HEK293 (cell line): ENCODE measurements at regions not wholly inside any gene's neighbourhood (a gene's known extent, or its start where the extent isn't known, plus 50 kb on each side); places are given as distances from the start of the nearest gene placed in this dataset.

Source experiments
- CTCF ChIA-PET: fragments of 350-600 bp; formaldehyde crosslinking; extraction: SDS; loops from one replicate; lab custom pipeline; 2021; ENCODE audit warnings: antibody characterized with exemption; lab: Yijun Ruan, JAX
- POLR2A ChIA-PET: fragments of 300-600 bp; formaldehyde crosslinking; extraction: SDS; loops from one replicate; lab custom pipeline; 2020; ENCODE audit warnings: antibody characterized with exemption, inconsistent platforms; lab: Yijun Ruan, JAX
- H3K27ac ChIP-seq: fragments of 200-500 bp; sonication (Bioruptor generic); 2 replicates; pipeline ENCODE4 v1.5.1; 2014; ENCODE audit warnings: low read depth, low read length, control low read depth, inconsistent platforms; ENCODE audit errors: extremely low read depth
- H3K36me3 ChIP-seq, 2 experiments: fragments of 200-500 bp in 1 of 2; sonication (Bioruptor generic) in 1 of 2; 1 replicate in 1 of 2; 2 replicates in 1 of 2; pipeline ENCODE4 v1.5.1; 2014 to 2017; ENCODE audit warnings: inconsistent platforms in 2 of 2, low read length in 2 of 2; ENCODE audit not compliant: control insufficient read depth in 2 of 2, insufficient read depth in 1 of 2
- H3K4me1 ChIP-seq: fragments of 200-500 bp; sonication (Bioruptor generic); 2 replicates; pipeline ENCODE4 v1.5.1; 2014; ENCODE audit warnings: mild to moderate bottlenecking, low read length, inconsistent platforms; ENCODE audit not compliant: control insufficient read depth, insufficient read depth
- H3K4me3 ChIP-seq: 2 replicates; pipeline ENCODE4 v1.5.1; 2011; ENCODE audit warnings: low read depth, mild to moderate bottlenecking, control low read depth, low read length, moderate library complexity
- H3K9me3 ChIP-seq: fragments of 200-500 bp; sonication (Bioruptor generic); 2 replicates; pipeline ENCODE4 v1.5.1; 2014; ENCODE audit warnings: low read depth, low read length, inconsistent platforms; ENCODE audit not compliant: control insufficient read depth, insufficient read depth
- HOXC10 ChIP-seq: sonication (generic); formaldehyde crosslinking; IDR thresholded peaks from 2 replicates; pipeline ENCODE4 v1.8.1; 2023; ENCODE audit warnings: mild to moderate bottlenecking, missing genetic modification reagents
- PRDM2 ChIP-seq: fragments of 450-650 bp; formaldehyde crosslinking; IDR thresholded peaks from 2 replicates; pipeline ENCODE4 v1.5.1; 2016; ENCODE audit warnings: missing biosample characterization, missing genetic modification characterization, borderline replicate concordance
- SP2 ChIP-seq: fragments of 450-650 bp; formaldehyde crosslinking; IDR thresholded peaks from 2 replicates; pipeline ENCODE4 v1.5.1; 2016; ENCODE audit warnings: missing biosample characterization, missing genetic modification characterization
- ZFP41 ChIP-seq: fragments of 450-650 bp; formaldehyde crosslinking; IDR thresholded peaks from 2 replicates; pipeline ENCODE4 v1.5.1; 2016; ENCODE audit warnings: missing biosample characterization, missing genetic modification characterization, borderline replicate concordance
- ZFP69B ChIP-seq: fragments of 450-650 bp; formaldehyde crosslinking; IDR thresholded peaks from 2 replicates; pipeline ENCODE4 v1.5.1; 2016; ENCODE audit warnings: missing biosample characterization, missing genetic modification characterization
- ZNF350 ChIP-seq: fragments of 450-650 bp; formaldehyde crosslinking; IDR thresholded peaks from 2 replicates; pipeline ENCODE4 v1.5.0; 2017; ENCODE audit warnings: missing biosample characterization, mild to moderate bottlenecking, missing genetic modification characterization
- ZNF391 ChIP-seq: fragments of 450-650 bp; formaldehyde crosslinking; IDR thresholded peaks from 2 replicates; pipeline ENCODE4 v1.5.1; 2016; ENCODE audit warnings: low read depth, missing biosample characterization, missing genetic modification characterization, borderline replicate concordance
- ZNF513 ChIP-seq: fragments of 450-650 bp; IDR thresholded peaks from 2 replicates; pipeline ENCODE4 v1.5.1; 2018; ENCODE audit warnings: missing biosample characterization, missing genetic modification characterization
- ZNF596 ChIP-seq: fragments of 450-650 bp; IDR thresholded peaks from 2 replicates; pipeline ENCODE4 v1.5.0; 2018; ENCODE audit warnings: missing biosample characterization, mild to moderate bottlenecking, missing genetic modification characterization, moderate library complexity
- ZNF623 ChIP-seq: fragments of 450-650 bp; formaldehyde crosslinking; IDR thresholded peaks from 2 replicates; pipeline ENCODE4 v1.5.1; 2016; ENCODE audit warnings: missing biosample characterization, missing genetic modification characterization
- ZNF707 ChIP-seq: fragments of 450-650 bp; formaldehyde crosslinking; IDR thresholded peaks from 2 replicates; pipeline ENCODE4 v1.5.1; 2016; ENCODE audit warnings: missing biosample characterization, missing genetic modification characterization
- ZNF76 ChIP-seq: fragments of 450-650 bp; formaldehyde crosslinking; IDR thresholded peaks from 2 replicates; pipeline ENCODE4; 2016; ENCODE audit warnings: low read depth, missing biosample characterization, missing genetic modification characterization, borderline replicate concordance
- ZNF830 ChIP-seq: fragments of 450-650 bp; IDR thresholded peaks from 2 replicates; pipeline ENCODE4 v1.5.0; 2018; ENCODE audit warnings: missing biosample characterization, missing genetic modification characterization, low read depth, mild to moderate bottlenecking, moderate library complexity
- ZNF843 ChIP-seq: fragments of 450-650 bp; formaldehyde crosslinking; IDR thresholded peaks from 2 replicates; pipeline ENCODE4 v1.5.1; 2016; ENCODE audit warnings: missing biosample characterization, missing genetic modification characterization
- TF ChIP-seq, protein P1 (sequence below): fragments of 450-650 bp; formaldehyde crosslinking; IDR thresholded peaks from 2 replicates; pipeline ENCODE4 v1.5.1; 2016; ENCODE audit warnings: missing biosample characterization, missing genetic modification characterization
- TF ChIP-seq, protein P2 (sequence below): fragments of 450-650 bp; formaldehyde crosslinking; IDR thresholded peaks from 2 replicates; pipeline ENCODE4 v1.5.1; 2017; ENCODE audit warnings: missing biosample characterization, missing genetic modification characterization

- TF ChIP-seq, protein P1, sequence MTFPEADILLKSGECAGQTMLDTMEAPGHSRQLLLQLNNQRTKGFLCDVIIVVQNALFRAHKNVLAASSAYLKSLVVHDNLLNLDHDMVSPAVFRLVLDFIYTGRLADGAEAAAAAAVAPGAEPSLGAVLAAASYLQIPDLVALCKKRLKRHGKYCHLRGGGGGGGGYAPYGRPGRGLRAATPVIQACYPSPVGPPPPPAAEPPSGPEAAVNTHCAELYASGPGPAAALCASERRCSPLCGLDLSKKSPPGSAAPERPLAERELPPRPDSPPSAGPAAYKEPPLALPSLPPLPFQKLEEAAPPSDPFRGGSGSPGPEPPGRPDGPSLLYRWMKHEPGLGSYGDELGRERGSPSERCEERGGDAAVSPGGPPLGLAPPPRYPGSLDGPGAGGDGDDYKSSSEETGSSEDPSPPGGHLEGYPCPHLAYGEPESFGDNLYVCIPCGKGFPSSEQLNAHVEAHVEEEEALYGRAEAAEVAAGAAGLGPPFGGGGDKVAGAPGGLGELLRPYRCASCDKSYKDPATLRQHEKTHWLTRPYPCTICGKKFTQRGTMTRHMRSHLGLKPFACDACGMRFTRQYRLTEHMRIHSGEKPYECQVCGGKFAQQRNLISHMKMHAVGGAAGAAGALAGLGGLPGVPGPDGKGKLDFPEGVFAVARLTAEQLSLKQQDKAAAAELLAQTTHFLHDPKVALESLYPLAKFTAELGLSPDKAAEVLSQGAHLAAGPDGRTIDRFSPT (tag by site-specific recombination) = 0 out of 2 replicates have a peak, but pooled peaks have one; percentile 42
- TF ChIP-seq ZNF513 (no peak), ZNF350 (no peak)
These were observed 140.1 kb downstream of the COX7C start (continued) for GRCh38 chr5:86757824-86758223.

GRCh38 chr5:86760661-86761060, 142.9 kb downstream of the COX7C start:
- ChIA-PET POLR2A (no interaction called here), CTCF (no interaction called here)
- no peak for TF ChIP-seq ZFP41
- TF ChIP-seq HOXC10 (CRISPR knock-in tag) = no peak
- TF ChIP-seq PRDM2 (tag by site-specific recombination) = no peak
- no peak for TF ChIP-seq ZNF707 (tag by site-specific recombination)
- TF ChIP-seq ZNF76 (tag by site-specific recombination) = no peak
- no peak for TF ChIP-seq ZNF830 (tag by site-specific recombination)
- TF ChIP-seq ZNF391 = no peak
- TF ChIP-seq SP2 (tag by site-specific recombination) = no peak
- no peak for TF ChIP-seq ZNF596 (tag by site-specific recombination)
- TF ChIP-seq ZNF843 = no peak
- TF ChIP-seq, protein P2, sequence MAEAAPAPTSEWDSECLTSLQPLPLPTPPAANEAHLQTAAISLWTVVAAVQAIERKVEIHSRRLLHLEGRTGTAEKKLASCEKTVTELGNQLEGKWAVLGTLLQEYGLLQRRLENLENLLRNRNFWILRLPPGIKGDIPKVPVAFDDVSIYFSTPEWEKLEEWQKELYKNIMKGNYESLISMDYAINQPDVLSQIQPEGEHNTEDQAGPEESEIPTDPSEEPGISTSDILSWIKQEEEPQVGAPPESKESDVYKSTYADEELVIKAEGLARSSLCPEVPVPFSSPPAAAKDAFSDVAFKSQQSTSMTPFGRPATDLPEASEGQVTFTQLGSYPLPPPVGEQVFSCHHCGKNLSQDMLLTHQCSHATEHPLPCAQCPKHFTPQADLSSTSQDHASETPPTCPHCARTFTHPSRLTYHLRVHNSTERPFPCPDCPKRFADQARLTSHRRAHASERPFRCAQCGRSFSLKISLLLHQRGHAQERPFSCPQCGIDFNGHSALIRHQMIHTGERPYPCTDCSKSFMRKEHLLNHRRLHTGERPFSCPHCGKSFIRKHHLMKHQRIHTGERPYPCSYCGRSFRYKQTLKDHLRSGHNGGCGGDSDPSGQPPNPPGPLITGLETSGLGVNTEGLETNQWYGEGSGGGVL (tag by site-specific recombination) = no peak
- TF ChIP-seq ZNF623 (tag by site-specific recombination) = no peak
- no peak for TF ChIP-seq ZFP69B (tag by site-specific recombination)
- Histone ChIP-seq H3K27ac (no peak overlapping the region), H3K4me3 (no peak overlapping the region), H3K9me3 (no peaks in the 10 kb centered on the region), H3K4me1 (no peaks in the 10 kb centered on the region), H3K36me3 (no peaks in the 10 kb centered on the region)
